ENCODE measurements at regions not wholly inside any gene's neighbourhood (a gene's known extent, or its start where the extent isn't known, plus 50 kb on each side); places are given as distances from the start of the nearest gene placed in this dataset.

DNA sequence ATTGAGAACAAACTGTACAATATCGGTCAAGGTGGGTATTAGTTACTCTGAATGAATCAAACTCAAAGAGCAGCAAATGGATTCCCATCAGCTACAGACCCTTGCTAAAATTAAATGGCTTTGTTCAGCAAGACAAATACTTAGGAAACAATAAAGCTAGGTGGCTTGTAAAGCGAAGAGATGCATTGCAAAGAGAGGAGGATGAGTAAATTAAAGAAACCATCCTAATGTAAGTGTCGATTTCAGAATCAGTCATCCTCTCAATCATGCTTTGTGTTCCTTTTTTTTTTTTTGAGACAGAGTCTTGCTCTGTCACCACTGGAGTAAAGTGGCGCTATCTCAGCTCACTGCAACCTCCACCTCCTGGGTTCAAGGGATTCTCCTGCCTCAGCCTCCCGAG lies 359.2 kb upstream of the ZNF462 start:
- TF ChIP-seq, protein P1, sequence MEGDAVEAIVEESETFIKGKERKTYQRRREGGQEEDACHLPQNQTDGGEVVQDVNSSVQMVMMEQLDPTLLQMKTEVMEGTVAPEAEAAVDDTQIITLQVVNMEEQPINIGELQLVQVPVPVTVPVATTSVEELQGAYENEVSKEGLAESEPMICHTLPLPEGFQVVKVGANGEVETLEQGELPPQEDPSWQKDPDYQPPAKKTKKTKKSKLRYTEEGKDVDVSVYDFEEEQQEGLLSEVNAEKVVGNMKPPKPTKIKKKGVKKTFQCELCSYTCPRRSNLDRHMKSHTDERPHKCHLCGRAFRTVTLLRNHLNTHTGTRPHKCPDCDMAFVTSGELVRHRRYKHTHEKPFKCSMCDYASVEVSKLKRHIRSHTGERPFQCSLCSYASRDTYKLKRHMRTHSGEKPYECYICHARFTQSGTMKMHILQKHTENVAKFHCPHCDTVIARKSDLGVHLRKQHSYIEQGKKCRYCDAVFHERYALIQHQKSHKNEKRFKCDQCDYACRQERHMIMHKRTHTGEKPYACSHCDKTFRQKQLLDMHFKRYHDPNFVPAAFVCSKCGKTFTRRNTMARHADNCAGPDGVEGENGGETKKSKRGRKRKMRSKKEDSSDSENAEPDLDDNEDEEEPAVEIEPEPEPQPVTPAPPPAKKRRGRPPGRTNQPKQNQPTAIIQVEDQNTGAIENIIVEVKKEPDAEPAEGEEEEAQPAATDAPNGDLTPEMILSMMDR (IDR thresholded peaks at IDR 0.05) = no peak
- TF ChIP-seq POLR2AphosphoS5 (IDR thresholded peaks at IDR 0.05) = no peak
